Activated CD4-positive, alpha-beta T cell treated with anti-CD3 and anti-CD28 coated beads, Interleukin-2, amount 50 U/mL, for 24 hours (primary cell): ENCODE measurements at regions not wholly inside any gene's neighbourhood (a gene's known extent, or its start where the extent isn't known, plus 50 kb on each side); places are given as distances from the start of the nearest gene placed in this dataset.

Experiments
- DNase-seq, 2 donors: peaks; one replicate each; pipeline ENCODE4 v3.0.0-alpha.2; 2020; ENCODE audit warnings: low read depth in 1 of 2, low spot score in 1 of 2

- no peak for DNase-seq
These were observed 878.7 kb upstream of the TENM3 start for GRCh38 chr4:181364504-181364903.

- DNase-seq: no peak
These were observed 877.5 kb upstream of the TENM3 start for GRCh38 chr4:181365671-181366070.

- no peak for DNase-seq
These were observed 871.2 kb upstream of the TENM3 start for GRCh38 chr4:181372014-181372413.

- DNase-seq: no peak
These were observed 867.1 kb upstream of the TENM3 start for GRCh38 chr4:181376058-181376457.

- no peak for DNase-seq
These were observed 855.1 kb upstream of the TENM3 start for GRCh38 chr4:181388061-181388460.

GRCh38 chr4:181416966-181417365 lies 826.2 kb upstream of the TENM3 start:
- DNase-seq: no peak

GRCh38 chr4:181418496-181418895 lies 824.7 kb upstream of the TENM3 start:
- no peak for DNase-seq

GRCh38 chr4:181420950-181421349 lies 822.3 kb upstream of the TENM3 start:
- no peak for DNase-seq

GRCh38 chr4:181424362-181425016 lies 818.7 kb upstream of the TENM3 start:
- no peak for DNase-seq

GRCh38 chr4:181427076-181427475 lies 816.1 kb upstream of the TENM3 start:
- DNase-seq: no peak

- no peak for DNase-seq
These were observed 812.2 kb upstream of the TENM3 start for GRCh38 chr4:181431006-181431405.

- DNase-seq: no peak
These were observed 811.5 kb upstream of the TENM3 start for GRCh38 chr4:181431661-181432060.

- DNase-seq: no peak
These were observed 810.9 kb upstream of the TENM3 start for GRCh38 chr4:181432335-181432734.

- DNase-seq: no peak
These were observed 805.3 kb upstream of the TENM3 start for GRCh38 chr4:181437895-181438294.

- no peak for DNase-seq
These were observed 804.6 kb upstream of the TENM3 start for GRCh38 chr4:181438641-181439040.

- no peak for DNase-seq
These were observed 800.2 kb upstream of the TENM3 start for GRCh38 chr4:181443021-181443420.

GRCh38 chr4:181465826-181466225 lies 777.4 kb upstream of the TENM3 start:
- no peak for DNase-seq

- no peak for DNase-seq
These were observed 774.8 kb upstream of the TENM3 start for GRCh38 chr4:181468451-181468850.

- no peak for DNase-seq
These were observed 772.9 kb upstream of the TENM3 start for GRCh38 chr4:181470306-181470705.

GRCh38 chr4:181475359-181475758 lies 767.8 kb upstream of the TENM3 start:
- DNase-seq: no peak

- DNase-seq: no peak
These were observed 767.3 kb upstream of the TENM3 start for GRCh38 chr4:181475781-181476507.

- DNase-seq: no peak
These were observed 766.7 kb upstream of the TENM3 start for GRCh38 chr4:181476508-181476890.

GRCh38 chr4:181477591-181477990 lies 765.6 kb upstream of the TENM3 start:
- no peak for DNase-seq
